ENCODE measurements at regions not wholly inside any gene's neighbourhood (a gene's known extent, or its start where the extent isn't known, plus 50 kb on each side); places are given as distances from the start of the nearest gene placed in this dataset.
"Not testable (repeated sequence)": the region's sequence is repeated elsewhere in the genome, so short reads cannot be mapped to it uniquely, and the experiment has no call there.

DNA sequence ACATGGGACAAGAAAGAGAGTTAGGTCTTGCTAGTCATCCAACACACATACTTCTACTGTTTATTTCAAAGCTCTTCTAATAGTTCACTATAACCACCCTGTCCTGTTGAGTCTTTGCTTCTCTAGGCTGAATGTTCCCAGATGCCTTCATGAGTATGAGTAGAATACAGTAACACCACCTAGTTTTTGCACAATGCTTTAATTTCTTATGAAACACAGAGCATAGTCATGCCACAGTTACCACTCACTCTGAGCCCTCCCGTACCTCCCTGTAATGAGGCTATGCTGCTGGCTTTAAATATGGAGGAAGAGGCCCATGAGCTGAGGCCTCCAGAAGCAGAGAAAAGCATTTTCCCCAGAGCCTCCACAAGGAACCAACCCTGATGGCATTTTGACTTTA is 75.0 kb upstream of the SLC1A3 start:
- DNase-seq = no peak

DNA sequence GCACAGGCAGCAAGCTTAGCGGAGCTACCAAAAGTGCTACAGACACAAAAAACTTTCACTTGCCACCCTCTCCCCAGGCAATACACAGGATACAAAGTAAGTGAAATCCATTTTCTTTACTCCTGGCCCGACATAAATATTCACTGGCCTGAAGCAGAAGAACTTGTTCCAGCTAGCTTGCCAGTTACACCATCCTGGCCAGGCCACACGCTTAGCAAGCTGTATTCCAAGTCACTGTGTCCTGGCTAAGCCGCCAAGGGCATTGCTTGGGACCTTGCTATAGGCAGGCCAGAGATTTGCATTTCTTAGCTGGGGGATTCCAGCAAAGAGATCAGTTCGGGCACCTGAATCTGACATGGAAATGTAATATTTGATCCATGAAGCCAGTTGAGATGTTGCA is 71.0 kb upstream of the SLC1A3 start:
- DNase-seq = no peak

DNA sequence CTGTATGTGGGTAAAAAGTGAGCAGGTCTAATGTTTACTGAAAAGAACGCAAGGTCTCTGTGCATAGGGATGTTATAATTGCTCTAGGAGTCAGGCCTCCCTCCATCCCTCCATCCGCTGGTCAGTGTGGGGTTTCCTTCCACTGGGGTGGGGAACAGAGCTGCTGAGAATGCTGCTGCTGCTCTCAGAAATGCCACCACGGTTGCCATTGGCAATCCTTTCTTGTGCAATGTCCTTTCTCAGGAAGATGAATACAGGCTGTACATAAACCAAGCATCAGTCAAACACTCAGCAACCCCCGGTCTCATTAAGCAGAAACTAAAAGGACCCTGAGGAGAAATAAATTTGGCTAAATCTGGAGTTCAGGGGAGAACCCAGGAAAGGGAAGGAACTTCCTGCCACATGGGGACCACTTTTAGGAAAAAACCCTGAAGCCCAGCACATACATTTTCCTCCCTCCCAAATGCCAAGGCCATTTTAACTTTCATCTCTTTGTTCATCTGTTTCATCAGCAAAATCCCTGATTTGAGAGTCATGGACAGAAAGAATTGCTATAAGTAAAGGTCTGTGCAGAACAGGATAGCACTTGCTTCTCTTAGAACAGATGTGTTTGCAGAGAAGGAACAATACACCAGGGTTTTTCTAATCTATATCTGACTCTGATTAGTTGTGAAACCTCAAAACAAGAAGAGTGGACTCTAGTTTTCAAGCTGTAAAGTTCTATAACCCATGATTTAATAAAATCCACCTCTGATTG is 70.4 kb upstream of the SLC1A3 start:
- no peak for DNase-seq

DNA sequence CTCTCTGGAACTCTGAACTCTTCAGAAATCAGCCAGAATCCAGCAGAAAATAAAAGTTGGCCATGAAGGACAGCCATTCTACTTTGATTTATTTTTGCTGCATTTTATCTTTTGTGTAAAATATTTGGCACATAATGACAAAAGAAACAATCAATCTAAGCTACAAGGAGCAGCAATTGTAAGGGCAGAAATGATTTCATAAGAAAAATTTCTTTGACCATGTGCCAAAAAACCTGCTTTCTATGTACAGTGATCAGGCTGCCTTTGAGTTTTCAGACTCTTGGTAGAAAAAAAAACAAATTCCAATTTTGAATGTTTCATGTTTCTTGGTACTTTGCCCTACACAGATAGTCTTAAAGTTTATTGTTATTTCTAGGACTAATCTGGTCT is 69.8 kb upstream of the SLC1A3 start:
- no peak for DNase-seq

DNA sequence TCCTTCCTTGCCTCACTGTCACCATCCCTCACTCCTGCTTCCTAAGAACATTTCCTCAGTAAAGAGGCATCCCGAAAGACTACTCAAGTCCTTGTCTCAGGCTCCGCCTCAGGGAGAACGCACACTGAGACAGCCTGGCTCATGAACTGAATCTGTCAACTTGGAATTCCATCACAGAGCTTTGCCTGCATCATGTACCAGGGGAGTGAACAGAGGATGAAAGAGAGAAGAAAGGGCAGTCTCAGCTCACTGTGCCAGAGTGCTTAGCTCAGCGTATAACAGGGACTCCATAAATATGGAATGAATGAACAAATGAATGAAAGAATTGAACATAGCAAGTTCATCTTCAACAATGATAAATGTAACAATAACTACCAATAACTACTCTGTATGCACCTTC is 68.7 kb upstream of the SLC1A3 start:
- no peak for DNase-seq

DNA sequence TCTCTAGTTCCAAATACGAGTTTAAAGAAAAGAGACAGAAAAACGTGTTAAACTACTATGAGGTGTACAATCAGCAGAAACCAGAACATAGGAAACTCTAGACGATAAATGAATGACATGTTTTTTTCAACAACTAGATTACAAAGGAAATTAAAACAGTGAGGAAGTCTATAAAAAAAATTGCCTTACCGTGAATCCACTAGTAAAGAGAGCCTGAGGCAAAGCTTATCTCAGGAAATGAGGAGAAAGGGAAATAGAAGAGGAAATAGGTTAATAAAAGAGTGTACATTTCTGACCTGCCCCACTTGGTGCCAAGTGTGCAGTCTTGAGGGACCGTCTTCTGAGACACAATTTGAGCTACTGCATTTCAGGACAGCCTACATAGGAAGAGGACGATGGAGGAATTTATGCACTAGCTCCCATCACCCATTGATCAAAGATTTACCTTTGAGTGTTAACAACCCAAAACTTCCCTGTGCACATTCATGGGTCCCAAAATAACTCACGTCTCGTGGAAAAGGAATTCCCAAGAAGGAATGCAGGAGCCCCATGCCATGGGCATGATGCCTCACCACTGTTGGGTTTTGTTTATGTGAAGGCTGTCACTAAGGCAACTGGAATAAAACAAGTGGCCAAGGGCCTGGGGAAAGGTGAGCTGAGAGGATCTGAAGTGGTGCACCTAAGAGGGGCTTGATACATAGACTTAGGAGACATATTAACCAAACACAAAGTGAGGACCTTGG is 53.6 kb upstream of the SLC1A3 start:
- no peak for DNase-seq

DNA sequence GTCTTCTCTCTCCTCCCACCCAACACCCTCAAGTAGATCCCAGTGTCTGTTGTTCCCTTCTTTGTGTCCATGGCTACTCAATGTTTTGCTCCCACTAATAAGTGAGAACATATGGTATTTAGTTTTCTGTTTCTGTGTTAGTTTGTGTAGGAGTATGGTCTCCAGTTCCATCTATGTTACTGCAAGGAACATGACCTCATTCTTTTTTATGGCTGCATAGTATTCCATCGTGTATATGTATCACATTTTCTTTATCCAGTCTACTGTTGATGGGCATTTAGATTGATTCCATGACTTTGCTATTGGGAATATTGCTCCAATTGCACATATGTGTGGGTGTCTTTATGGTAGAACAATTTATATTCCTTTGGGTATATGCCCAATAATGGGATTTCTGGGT is 51.4 kb upstream of the SLC1A3 start:
- DNase-seq = not testable (repeated sequence)

All from NCI-H1417 (cell line).